ENCODE measurements at regions not wholly inside any gene's neighbourhood (a gene's known extent, or its start where the extent isn't known, plus 50 kb on each side); places are given as distances from the start of the nearest gene placed in this dataset.

DNA sequence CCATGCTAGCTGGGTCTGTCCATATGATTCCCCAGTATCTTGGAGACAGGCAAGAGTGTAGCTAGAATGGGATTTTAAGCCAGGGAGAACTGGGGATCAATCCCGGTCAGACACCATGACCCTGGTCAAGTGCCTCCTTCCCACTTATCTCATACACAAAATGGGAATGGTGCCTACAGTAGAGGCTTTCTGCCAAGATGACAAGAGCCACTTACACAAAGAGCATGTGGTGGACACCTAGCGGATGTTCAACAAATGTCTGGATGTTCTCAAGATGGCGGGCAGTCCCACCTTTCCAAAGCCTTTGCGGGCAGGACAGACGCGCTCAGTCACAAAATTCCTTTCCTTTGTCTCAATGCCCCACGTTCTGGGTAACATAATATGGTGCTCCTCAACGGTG lies 57.3 kb downstream of the MAF start:
- no peak for TF ChIP-seq RAD21 (IDR thresholded peaks at IDR 0.05; ENCODE audit: low read length)
- TF ChIP-seq FOXJ3 (CRISPR knock-in tag; IDR thresholded peaks at IDR 0.05) = no peak
- TF ChIP-seq EP300 (IDR thresholded peaks at IDR 0.05; ENCODE audit: borderline replicate concordance in 1 of 2, low read depth in 1 of 2, low read length in 1 of 2) = no peak
- TF ChIP-seq SIN3A (IDR thresholded peaks at IDR 0.05; ENCODE audit: borderline replicate concordance, low read depth, low read length) = no peak
- TF ChIP-seq, protein P1, sequence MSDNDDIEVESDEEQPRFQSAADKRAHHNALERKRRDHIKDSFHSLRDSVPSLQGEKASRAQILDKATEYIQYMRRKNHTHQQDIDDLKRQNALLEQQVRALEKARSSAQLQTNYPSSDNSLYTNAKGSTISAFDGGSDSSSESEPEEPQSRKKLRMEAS (IDR thresholded peaks at IDR 0.05; ENCODE audit: low read depth) = no peak
- no peak for TF ChIP-seq SMC3 (IDR thresholded peaks at IDR 0.05; ENCODE audit: low read depth, low read length)
- TF ChIP-seq, protein P2, sequence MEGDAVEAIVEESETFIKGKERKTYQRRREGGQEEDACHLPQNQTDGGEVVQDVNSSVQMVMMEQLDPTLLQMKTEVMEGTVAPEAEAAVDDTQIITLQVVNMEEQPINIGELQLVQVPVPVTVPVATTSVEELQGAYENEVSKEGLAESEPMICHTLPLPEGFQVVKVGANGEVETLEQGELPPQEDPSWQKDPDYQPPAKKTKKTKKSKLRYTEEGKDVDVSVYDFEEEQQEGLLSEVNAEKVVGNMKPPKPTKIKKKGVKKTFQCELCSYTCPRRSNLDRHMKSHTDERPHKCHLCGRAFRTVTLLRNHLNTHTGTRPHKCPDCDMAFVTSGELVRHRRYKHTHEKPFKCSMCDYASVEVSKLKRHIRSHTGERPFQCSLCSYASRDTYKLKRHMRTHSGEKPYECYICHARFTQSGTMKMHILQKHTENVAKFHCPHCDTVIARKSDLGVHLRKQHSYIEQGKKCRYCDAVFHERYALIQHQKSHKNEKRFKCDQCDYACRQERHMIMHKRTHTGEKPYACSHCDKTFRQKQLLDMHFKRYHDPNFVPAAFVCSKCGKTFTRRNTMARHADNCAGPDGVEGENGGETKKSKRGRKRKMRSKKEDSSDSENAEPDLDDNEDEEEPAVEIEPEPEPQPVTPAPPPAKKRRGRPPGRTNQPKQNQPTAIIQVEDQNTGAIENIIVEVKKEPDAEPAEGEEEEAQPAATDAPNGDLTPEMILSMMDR (IDR thresholded peaks at IDR 0.05) = no peak
- no peak for TF ChIP-seq POLR2AphosphoS5 (IDR thresholded peaks at IDR 0.05; ENCODE audit: low read depth, low read length)
- no peak for TF ChIP-seq TAF1 (IDR thresholded peaks at IDR 0.05; ENCODE audit: borderline replicate concordance, low read depth, low read length)

Data from SK-N-SH (cell line).